NCI-H2196 treated with DMSO at 0.1 percent for 48 hours (cell line): ENCODE measurements at regions not wholly inside any gene's neighbourhood (a gene's known extent, or its start where the extent isn't known, plus 50 kb on each side); places are given as distances from the start of the nearest gene placed in this dataset.
"Not testable (repeated sequence)": the region's sequence is repeated elsewhere in the genome, so short reads cannot be mapped to it uniquely, and the experiment has no call there.

Experiments used
- DNase-seq: peaks from one replicate; lab custom pipeline; 2025; ENCODE audit not compliant: unreplicated experiment; lab: John Stamatoyannopoulos, UW

GRCh38 chr11:87573708-87574107, 536.0 kb downstream of the TMEM135 start:
- no peak for DNase-seq

GRCh38 chr11:87572881-87573280, 535.1 kb downstream of the TMEM135 start:
- DNase-seq: no peak

GRCh38 chr11:87560352-87560751, 522.6 kb downstream of the TMEM135 start:
- DNase-seq: no peak

GRCh38 chr11:87559852-87560251, 522.1 kb downstream of the TMEM135 start:
- not testable (repeated sequence) for DNase-seq

- no peak for DNase-seq
These were observed 517.4 kb downstream of the TMEM135 start for GRCh38 chr11:87555101-87555500.

- DNase-seq: no peak
These were observed 511.1 kb downstream of the TMEM135 start for GRCh38 chr11:87548797-87549196.

GRCh38 chr11:87545858-87546257, 508.1 kb downstream of the TMEM135 start:
- no peak for DNase-seq

- no peak for DNase-seq
These were observed 501.9 kb downstream of the TMEM135 start for GRCh38 chr11:87539596-87539995.

- no peak for DNase-seq
These were observed 498.8 kb downstream of the TMEM135 start for GRCh38 chr11:87536565-87536964.

- DNase-seq: no peak
These were observed 498.3 kb downstream of the TMEM135 start for GRCh38 chr11:87536016-87536415.

GRCh38 chr11:87535513-87535912, 497.8 kb downstream of the TMEM135 start:
- no peak for DNase-seq

- DNase-seq: not testable (repeated sequence)
These were observed 494.1 kb downstream of the TMEM135 start for GRCh38 chr11:87531835-87532234.

- no peak for DNase-seq
These were observed 491.8 kb downstream of the TMEM135 start for GRCh38 chr11:87529486-87529885.

GRCh38 chr11:87528752-87529151, 491.0 kb downstream of the TMEM135 start:
- no peak for DNase-seq

GRCh38 chr11:87523276-87523675, 485.5 kb downstream of the TMEM135 start:
- no peak for DNase-seq

- DNase-seq: no peak
These were observed 480.5 kb downstream of the TMEM135 start for GRCh38 chr11:87518266-87518665.

- no peak for DNase-seq
These were observed 479.6 kb downstream of the TMEM135 start for GRCh38 chr11:87517351-87517750.

- DNase-seq: not testable (repeated sequence)
These were observed 470.0 kb downstream of the TMEM135 start for GRCh38 chr11:87507722-87508121.

- not testable (repeated sequence) for DNase-seq
These were observed 469.2 kb downstream of the TMEM135 start for GRCh38 chr11:87506946-87507345.

GRCh38 chr11:87501388-87501787, 463.7 kb downstream of the TMEM135 start:
- no peak for DNase-seq

- DNase-seq: not testable (repeated sequence)
These were observed 457.2 kb downstream of the TMEM135 start for GRCh38 chr11:87494936-87495335.

GRCh38 chr11:87494026-87494425, 456.3 kb downstream of the TMEM135 start:
- not testable (repeated sequence) for DNase-seq

GRCh38 chr11:87493516-87493915, 455.8 kb downstream of the TMEM135 start:
- no peak for DNase-seq

GRCh38 chr11:87491381-87491780, 453.6 kb downstream of the TMEM135 start:
- no peak for DNase-seq
